Epithelial cell of esophagus (primary cell): ENCODE measurements at regions not wholly inside any gene's neighbourhood (a gene's known extent, or its start where the extent isn't known, plus 50 kb on each side); places are given as distances from the start of the nearest gene placed in this dataset.

Experiments
- DNase-seq: peaks from one replicate; pipeline ENCODE4 v3.0.0; 2010; ENCODE audit warnings: low read depth
- H3K4me3 ChIP-seq: 2 replicates; pipeline ENCODE4 v1.5.1; 2011; ENCODE audit warnings: mild to moderate bottlenecking, low read length, control low read depth
- CTCF ChIP-seq: IDR thresholded peaks from 2 replicates; pipeline ENCODE4 v1.5.1; 2011; ENCODE audit warnings: low read depth, mild to moderate bottlenecking, low read length, control low read depth, inconsistent platforms; ENCODE audit not compliant: insufficient read depth; ENCODE audit errors: missing control alignments

GRCh38 chr13:91236921-91237320 is 110.6 kb upstream of the MIR17HG start:
- H3K4me3 ChIP-seq, result no peak overlapping the region
- TF ChIP-seq CTCF, result no peak
- no peak for DNase-seq

- H3K4me3 ChIP-seq, result no peak overlapping the region
- DNase-seq, result no peak
- no peak for TF ChIP-seq CTCF
Observed at GRCh38 chr13:91238036-91238435, 109.5 kb upstream of the MIR17HG start.

- TF ChIP-seq CTCF, result no peak
- no peak overlapping the region for H3K4me3 ChIP-seq
- no peak for DNase-seq
Observed at GRCh38 chr13:91240341-91240740, 107.1 kb upstream of the MIR17HG start.

GRCh38 chr13:91241221-91241933 is 106.1 kb upstream of the MIR17HG start:
- H3K4me3 ChIP-seq, result no peak overlapping the region
- TF ChIP-seq CTCF, result no peak
- peak; percentile 5 for DNase-seq

- DNase-seq, result no peak
Observed at GRCh38 chr13:91242652-91243051, 104.8 kb upstream of the MIR17HG start.

GRCh38 chr13:91245288-91245687 is 102.2 kb upstream of the MIR17HG start:
- no peak for DNase-seq
- no peak overlapping the region for H3K4me3 ChIP-seq
- TF ChIP-seq CTCF, result no peak

More at GRCh38 chr13:91242652-91243051, 104.8 kb upstream of the MIR17HG start:
- no peak overlapping the region for H3K4me3 ChIP-seq
- no peak for TF ChIP-seq CTCF

- no peak overlapping the region for H3K4me3 ChIP-seq
- no peak for TF ChIP-seq CTCF
- DNase-seq, result peak; percentile 7
Observed at GRCh38 chr13:91247768-91248167, 99.7 kb upstream of the MIR17HG start.
